ENCODE measurements at regions not wholly inside any gene's neighbourhood (a gene's known extent, or its start where the extent isn't known, plus 50 kb on each side); places are given as distances from the start of the nearest gene placed in this dataset.

DNA sequence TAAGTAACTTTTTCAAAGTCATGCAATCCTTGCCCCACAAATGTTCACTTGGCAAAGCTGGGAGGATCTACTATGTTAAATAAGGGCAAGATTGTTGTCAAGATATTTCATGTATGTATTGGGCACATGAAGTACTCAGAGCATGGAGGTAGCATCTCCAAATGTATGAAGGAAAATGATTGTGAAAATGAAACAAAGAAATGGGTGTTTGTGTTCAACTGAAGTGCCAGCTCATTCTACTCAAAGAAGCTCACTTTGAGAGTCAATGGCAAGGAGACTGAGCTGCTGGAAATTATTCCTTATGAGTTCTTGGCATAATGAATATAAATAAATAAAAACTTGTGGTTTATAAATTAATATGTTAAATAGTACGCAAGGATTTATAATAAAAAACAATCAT is 124.5 kb upstream of the ARSJ start:
- TF ChIP-seq, protein P1, sequence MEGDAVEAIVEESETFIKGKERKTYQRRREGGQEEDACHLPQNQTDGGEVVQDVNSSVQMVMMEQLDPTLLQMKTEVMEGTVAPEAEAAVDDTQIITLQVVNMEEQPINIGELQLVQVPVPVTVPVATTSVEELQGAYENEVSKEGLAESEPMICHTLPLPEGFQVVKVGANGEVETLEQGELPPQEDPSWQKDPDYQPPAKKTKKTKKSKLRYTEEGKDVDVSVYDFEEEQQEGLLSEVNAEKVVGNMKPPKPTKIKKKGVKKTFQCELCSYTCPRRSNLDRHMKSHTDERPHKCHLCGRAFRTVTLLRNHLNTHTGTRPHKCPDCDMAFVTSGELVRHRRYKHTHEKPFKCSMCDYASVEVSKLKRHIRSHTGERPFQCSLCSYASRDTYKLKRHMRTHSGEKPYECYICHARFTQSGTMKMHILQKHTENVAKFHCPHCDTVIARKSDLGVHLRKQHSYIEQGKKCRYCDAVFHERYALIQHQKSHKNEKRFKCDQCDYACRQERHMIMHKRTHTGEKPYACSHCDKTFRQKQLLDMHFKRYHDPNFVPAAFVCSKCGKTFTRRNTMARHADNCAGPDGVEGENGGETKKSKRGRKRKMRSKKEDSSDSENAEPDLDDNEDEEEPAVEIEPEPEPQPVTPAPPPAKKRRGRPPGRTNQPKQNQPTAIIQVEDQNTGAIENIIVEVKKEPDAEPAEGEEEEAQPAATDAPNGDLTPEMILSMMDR (IDR thresholded peaks at IDR 0.05) = no peak
- TF ChIP-seq POLR2A (IDR thresholded peaks at IDR 0.05) = no peak

Data from vagina (tissue), 2 donors.